Caki2 (cell line): ENCODE measurements at regions not wholly inside any gene's neighbourhood (a gene's known extent, or its start where the extent isn't known, plus 50 kb on each side); places are given as distances from the start of the nearest gene placed in this dataset.
A peak's percentile ranks its signal among the peaks of the same experiment; 100 is the strongest.

ENCODE experiments used
- DNase-seq: peaks from one replicate; pipeline ENCODE4 v3.0.0-alpha.2; 2015; ENCODE audit warnings: low read depth
- in situ Hi-C: cut with HindIII; loops from 2 replicates; pipeline ENCODE4 v1.10.0; 2016; ENCODE audit warnings: low sequenced_read_pairs, low pct_unique_long_range_greater_than_20kb, mixed read lengths

DNA sequence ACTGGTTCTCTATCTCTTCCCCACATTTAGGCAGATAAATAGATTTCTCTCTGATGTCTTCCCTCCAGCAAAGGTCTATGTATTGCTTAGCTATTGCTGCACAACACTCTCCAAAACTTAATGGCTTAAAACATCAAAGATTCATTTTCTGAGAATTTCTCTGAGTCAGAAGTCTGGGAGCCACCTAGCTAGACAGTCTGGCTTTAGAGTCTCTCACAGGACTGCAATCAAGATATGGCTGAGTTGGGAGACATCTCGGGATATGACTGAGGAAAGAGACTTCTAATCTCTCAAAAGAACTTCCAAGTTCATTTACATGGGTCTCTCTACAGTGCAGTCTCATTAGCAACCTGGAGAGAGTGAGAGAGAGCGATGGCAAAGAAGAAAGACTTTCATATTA lies 553.6 kb upstream of the GHITM start:
- in situ Hi-C loops, result no loop called here
- no peak for DNase-seq

DNA sequence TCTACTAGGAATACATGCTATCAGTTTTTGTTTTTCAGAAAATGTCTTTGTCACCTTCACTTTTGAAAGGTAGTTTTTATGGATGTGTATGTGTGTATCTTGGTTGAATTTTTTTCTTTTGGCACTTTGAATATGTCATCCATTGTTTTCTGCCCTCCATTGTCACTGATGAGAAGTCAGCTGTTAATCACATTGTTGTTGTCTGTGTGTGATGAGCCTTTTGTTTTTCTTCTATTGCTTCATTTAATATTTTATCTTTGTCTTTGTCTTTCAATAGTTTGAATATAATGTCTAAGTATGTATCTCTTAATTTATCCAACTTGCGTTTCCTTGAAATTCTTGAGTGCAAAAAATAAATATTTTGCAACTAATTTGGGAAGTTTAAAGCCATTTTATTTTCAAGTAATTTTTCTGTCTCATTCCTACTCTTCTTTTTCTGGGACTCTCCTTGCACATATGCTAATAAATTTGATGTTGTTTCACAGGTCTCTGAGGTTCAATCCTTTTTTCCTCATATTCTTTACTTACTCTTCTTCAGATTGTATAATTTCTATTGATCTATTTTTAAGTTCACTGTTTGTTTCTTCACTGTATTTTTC lies 546.9 kb upstream of the GHITM start:
- in situ Hi-C loops, result no loop called here
- no peak for DNase-seq

DNA sequence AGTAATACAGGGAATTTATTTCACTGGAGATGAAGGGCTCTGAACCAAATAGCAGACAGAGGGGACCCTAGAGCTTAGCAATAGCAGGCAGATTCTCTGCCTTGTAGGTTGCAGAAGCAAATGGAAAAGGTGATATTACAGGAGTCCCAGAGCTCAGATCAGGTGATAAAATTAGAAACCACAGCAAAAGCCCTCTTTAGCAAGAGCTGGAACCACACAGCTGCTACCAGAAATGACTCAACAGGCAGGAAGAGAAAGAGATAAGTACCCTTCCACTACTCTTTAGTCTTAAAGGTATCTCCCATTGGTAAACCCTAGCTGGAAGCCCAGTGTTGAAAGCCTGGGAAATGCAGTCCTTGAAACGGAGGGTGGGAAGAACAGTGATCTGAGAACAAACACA lies 535.6 kb upstream of the GHITM start:
- no peak for DNase-seq
- in situ Hi-C loops, result no loop called here

DNA sequence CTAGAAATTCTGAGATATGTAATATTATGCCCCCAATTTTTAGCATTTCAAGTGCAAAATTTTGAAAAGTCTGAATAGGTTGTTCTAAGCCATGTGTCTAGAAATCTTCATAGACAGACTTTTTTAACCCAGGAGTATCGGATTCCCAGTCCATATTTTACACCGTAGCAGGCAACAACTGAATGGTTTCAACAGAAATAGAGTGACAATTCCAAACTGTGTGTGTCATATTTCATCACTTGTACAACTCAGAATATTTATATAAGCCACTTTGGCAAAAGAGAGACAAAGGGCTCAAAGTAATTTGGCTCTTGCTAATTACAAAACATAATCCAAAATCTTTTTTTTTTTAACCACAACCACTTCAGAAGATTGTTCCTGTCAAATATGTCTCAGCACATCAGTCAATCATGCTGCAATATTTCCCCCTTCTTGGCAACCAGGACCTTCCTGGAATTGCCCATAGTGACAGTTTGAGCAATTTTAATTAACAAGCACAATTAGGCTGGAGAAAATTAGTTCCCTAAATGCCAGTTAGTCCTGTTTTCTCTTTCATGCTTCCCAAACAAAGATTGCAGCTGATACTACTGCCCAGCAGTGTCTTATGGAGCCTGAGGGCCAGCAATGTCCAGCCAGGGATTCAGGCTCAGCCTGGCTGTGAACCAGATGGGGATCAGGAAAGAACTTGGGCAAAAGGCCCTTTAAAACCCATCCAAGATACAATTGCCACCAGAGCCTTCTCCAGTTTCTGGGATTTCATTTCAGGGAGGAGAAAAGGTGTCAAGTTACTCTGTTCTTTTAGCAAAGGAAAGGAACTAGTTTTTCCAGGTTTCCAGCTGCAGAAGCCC lies 533.3 kb upstream of the GHITM start:
- DNase-seq, result no peak
- in situ Hi-C loops, result no loop called here

DNA sequence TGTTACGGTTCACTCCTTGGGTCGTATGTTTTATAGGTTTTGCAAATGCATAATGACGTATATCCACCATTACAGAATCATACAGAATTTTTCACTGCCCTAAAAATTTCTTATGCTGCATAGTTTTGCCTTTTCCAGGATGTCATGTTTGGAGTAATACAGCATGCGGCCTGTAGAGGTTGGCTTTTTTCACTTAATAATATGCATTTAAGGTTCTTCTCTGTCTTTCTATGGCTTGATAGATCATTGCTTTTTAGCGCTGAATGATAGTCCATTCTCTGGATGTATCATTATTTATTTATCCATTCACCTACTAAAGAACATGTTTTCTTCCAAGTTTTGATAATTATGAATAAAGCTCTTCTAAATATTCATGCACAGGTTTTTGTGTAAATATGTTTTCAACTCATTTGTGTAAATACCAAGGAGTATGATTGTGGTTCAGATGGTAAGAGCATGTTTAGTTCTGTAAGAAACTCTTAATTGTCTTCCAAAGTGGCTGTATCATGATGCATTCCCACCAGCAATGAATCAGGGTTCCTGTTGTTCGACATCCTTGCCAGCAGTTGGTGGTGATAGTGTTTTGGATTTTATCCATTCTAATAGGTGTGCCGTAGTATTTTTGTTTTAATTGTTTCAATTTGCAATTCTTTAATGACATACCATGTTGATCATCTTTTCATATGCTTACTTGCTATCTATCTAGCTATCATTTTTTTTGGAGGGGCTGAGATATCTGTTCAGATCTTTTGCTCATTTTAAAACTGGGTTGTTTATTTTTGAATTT lies 531.2 kb upstream of the GHITM start:
- no peak for DNase-seq
- in situ Hi-C loops, result no loop called here

DNA sequence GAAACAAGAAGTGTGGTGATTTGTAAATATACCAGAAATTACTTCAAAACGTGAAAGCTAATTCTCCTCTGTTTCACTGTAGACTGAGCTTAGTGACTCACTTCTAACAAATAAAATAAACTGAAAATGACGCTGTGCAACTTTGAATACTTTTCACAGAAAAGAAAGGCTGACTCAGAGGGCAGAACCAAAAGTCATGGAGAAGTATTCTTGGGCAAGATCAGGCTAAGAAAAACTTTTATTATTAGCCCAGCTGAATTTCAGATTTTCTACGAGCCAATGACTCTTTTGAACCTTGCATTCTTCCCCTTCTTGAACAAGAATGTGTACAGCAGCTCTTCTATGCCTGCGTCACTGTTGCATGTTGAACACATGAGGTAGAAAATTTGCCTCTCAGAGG lies 527.3 kb upstream of the GHITM start:
- no peak for DNase-seq
- in situ Hi-C loops, result no loop called here

DNA sequence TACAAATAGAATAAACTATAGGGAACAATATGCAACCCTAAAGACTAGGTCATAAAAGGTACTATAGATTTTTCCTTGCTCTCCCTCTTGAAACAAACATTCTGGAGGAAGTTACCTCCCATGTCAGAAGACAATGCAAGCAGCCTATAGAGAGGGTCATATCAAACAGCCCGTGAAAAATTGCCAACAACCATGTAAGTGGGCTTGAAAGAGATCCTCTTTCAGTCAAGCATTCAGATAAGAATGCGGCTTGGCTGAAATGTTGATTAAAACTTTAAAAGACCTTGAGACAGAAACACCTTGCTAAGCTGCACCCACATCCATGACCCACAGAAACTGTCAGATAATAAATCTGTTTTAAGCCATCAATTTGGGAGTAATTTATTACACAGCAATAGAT lies 526.6 kb upstream of the GHITM start:
- in situ Hi-C loops, result no loop called here
- DNase-seq, result no peak

DNA sequence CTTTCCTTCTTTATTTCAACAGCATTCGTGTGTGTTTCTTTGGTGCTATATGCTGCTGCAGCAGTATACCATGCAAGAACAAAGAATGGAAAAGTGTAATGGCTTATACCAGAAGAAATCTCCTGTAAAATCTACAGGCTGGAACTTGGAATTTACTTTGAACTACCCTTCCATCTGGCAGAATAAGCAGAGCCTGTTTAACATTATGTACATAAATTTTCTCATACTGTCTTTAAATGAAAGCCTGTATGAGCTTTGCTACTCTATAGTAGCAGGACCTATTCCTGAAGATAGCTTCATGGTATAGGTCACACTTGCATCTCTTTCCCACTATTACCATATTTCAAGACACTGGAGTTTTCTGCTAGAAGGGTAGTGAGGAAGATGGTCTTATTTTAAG lies 522.1 kb upstream of the GHITM start:
- no peak for DNase-seq
- in situ Hi-C loops, result no loop called here

DNA sequence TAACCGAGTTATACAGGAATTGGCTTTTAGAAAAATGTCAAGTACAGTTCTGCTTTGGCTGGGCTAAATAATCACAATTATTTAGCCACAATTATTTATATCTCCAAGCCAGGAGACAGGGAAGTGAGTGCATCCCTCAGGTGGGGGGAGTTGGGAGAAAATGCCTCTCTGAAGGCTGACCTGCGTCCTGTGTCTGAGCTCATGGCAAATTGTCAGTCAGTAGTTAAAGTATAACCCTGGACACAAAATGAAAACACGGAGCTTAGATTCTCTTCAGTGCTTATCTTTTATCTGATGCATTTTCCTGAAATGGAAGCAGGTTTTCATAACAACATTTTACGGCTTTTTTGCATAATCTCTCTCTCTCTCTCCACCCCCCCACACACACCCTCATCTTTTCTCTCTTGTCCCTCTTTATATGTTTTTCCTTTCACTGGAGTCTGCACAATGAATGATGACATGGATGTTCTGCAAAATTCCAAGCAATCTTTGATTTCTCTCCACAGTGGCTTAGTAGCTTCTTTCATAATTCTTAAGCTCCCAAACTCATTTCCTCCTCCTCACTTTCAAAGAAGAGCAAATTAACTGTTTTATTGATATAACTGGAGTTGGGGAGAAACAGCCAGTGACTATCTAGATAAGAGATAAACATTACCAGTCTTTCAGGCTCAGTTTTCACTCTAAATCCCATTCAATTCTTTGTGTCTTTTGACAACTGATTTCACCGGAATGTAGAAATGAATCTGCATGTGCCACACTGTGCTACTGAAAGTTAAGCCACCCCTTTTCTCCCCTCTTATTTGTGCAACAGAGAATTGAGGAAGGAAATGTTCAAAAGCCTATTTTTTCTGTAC lies 521.4 kb upstream of the GHITM start:
- DNase-seq, result peak; percentile 24
- in situ Hi-C loops, result no loop called here

DNA sequence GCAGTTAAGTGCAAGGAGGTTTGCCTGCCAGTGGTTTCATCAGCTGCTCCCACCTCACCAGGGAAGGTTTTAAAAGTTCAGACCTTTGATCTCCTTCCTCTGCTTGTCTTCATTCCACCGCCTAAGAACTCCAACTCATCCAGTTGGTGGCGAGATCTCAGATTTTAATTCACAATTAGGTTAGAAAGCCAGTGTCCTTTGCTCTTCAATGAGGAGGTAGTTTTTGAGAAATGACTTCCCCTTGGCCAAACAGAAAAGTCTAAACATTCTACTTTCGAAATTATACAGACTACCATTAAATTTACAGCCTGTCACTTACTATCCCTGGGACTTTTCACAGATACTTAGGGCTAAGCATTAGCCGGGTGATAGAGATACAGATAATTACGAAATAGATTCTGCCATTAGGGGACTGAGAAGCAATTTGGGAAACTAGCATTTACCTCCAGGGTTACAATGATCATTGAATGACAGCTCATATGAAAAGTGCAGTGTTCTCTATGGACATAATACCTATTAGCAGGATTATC lies 513.4 kb upstream of the GHITM start:
- DNase-seq, result no peak
- in situ Hi-C loops, result no loop called here

DNA sequence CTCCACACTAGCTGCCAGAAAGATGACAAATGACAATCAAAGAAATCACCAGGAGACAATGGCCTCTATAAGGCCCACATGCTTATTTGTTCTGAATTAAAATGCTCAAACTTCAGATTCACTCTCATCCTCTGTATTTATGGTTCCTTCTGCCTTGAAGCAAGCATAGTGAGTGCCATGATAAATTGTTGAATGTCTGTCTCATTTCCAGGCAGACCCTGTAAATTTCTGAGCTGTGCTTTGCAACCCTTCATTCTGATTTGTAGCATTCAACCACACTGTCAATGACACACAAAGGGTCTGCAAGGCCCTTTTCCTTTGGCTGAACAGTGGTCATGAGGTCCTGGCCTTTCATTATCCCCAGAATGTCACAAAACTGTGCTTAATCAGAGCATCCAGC lies 506.6 kb upstream of the GHITM start:
- in situ Hi-C loops, result no loop called here
- no peak for DNase-seq

DNA sequence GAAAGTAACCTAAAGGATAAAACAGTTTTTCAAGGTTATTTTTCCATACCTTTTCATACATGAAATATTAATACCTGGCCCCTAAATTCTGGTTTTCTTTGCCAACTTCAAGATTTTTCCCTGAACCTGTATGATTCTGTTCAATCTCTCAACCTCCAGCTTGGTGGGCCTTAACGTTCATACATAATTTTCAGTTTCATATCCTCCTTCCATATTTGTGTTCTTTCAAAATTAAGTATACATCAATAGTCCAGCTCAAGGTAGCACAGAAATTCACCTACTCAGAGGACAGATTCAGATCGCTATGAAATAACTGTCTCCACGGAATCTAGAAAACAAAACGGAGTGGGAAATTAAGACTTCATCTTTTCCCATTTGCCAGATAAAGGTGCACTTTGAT lies 505.8 kb upstream of the GHITM start:
- DNase-seq, result no peak
- in situ Hi-C loops, result no loop called here

DNA sequence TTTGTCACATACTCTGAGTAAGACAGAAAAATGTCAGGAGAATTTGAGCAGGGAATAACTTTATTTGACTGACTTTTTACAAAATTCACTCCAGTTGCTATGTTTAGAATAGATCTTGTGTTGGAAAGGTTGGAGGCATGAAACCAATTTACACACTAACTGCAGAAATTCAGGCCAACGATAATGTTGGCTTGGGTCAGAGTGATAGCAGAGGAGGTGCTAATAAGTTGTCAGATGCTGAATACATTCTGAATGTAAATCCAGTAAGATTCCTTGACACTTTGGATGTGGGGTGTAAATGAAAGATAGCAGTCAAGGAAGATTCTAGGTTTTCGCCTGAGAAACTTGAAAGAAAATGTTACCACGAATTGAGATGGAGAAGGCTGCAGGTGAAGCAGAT lies 502.5 kb upstream of the GHITM start:
- in situ Hi-C loops, result no loop called here
- no peak for DNase-seq

DNA sequence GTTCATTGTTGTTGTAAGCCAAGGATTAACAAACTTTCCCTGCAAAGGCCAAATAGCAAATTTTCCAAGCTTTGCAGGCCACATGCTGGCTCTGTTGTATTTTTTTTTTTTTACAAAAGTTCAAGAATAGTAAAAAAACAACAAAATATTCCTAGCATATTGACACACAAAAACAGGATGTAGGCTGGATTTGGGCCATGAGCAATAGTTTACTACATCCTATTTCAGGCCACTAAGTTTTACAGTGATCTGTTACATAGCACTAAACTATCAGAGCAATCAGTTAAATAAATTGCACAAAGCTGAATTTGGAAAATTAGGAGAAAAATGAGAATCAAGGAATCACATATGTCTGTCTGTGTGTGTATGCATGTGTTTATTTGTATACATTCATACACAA lies 491.8 kb upstream of the GHITM start:
- in situ Hi-C loops, result no loop called here
- no peak for DNase-seq

DNA sequence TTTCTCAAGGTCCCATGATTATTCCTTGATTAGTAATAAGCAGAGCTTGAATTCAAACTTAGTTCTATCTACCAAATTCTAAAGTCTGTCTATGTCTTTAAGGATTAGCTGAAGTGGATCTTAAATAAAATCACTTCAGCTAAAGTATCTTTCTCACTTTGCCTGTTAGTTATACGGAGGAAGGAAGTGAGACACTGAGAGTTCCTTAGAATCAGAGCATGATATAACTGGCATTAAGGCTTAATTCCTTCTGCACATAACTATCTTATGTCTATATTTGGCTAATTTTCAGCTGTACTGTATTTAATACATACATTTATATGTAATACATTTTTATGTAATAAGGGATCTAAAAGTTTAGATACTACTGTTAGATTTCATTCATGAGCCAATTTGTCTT lies 491.1 kb upstream of the GHITM start:
- no peak for DNase-seq

DNA sequence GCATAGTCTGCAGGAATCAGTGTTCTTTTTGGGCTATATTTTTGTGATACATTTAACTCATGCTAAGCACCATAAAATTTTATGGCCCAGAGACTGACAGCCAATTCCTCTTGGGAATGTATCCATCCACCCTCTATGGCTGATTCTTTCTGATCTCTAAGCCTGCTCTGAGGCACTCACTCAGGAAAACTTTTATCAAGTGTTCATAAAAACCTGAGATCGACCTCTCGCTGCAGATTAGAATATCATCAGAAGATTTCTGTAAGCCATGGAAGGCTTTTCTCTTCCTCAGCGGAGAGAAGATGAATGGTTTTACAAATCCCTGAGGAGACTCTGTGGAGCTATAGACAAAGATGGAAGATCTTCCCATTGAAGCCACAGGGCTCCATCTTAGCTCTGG lies 489.8 kb upstream of the GHITM start:
- in situ Hi-C loops, result no loop called here
- no peak for DNase-seq

More for the DNA sequence above, 491.1 kb upstream of the GHITM start:
- in situ Hi-C loops, result no loop called here

DNA sequence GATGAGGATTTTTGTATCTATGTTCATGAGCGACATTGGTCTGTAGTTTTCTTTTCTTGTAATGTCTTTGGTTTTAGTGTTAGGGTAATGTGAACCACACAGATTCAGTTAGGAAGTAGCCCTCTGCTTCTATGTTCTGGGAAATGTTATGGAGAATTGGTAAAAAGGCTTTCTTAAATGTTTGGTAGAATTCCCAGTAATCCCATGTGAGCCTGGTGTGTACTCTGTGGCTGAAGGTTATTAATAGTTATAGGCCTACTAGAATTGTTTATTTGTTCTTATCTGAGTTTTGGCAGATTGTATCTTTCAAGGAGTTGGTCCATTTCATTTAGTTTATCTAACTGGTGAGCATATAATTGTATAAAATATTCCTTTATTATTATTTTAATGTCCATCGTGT lies 484.6 kb upstream of the GHITM start:
- in situ Hi-C loops, result no loop called here
- DNase-seq, result no peak

DNA sequence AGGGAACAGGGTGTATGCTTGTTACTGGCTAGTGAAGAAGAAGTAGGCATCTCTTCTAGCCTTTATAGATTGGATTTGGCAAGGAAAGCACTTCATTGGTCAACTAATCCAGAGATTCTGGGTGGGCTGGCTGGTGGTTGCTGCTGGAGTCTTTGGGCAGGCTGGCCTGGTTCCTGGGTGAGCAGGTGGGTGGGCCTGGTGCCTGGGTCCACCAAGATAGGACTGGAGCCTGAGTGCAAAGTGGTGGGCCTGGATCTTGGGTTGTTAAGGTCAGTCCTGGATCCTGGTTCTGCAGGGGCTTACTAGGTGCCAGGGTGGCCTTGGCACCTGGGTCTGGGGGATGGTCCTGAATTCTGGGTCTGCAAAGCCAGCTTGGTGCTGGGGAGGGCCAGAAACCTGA lies 482.4 kb upstream of the GHITM start:
- DNase-seq, result no peak
- in situ Hi-C loops, result no loop called here
